ENCODE measurements at regions not wholly inside any gene's neighbourhood (a gene's known extent, or its start where the extent isn't known, plus 50 kb on each side); places are given as distances from the start of the nearest gene placed in this dataset.

DNA sequence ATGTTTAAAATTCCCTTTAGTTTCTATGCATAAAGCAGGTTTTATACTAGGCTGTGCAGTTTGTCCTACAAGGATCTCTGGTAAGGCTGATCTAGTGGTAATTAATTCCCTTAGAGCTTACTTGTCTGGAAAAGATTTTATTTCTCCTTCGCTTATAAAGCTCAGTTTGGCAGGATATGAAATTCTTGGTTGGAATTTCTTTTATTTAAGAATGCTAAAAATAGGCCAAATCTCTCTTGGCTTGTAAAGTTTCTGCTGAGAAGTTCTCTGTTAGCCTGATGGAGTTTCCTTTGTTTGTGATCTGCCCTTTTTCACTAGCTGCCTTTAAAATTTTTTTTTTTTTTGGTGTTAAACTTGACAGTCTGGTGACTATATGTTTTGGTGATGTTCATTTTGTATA, 237.1 kb upstream of the TLE4 start:
- H3K9me3 ChIP-seq, result peaks cover 6% of the 10 kb centered on the region
- H3K4me1 ChIP-seq, result no peaks in the 10 kb centered on the region
- DNase-seq, result no peak
- no peaks in the 10 kb centered on the region for H3K27me3 ChIP-seq (ENCODE audit: low read depth)
- no peak overlapping the region for H3K27ac ChIP-seq
- H3K36me3 ChIP-seq, result no peaks in the 10 kb centered on the region
- intact Hi-C loops (cut with DNase I), result no loop called here
- TF ChIP-seq, protein P1, sequence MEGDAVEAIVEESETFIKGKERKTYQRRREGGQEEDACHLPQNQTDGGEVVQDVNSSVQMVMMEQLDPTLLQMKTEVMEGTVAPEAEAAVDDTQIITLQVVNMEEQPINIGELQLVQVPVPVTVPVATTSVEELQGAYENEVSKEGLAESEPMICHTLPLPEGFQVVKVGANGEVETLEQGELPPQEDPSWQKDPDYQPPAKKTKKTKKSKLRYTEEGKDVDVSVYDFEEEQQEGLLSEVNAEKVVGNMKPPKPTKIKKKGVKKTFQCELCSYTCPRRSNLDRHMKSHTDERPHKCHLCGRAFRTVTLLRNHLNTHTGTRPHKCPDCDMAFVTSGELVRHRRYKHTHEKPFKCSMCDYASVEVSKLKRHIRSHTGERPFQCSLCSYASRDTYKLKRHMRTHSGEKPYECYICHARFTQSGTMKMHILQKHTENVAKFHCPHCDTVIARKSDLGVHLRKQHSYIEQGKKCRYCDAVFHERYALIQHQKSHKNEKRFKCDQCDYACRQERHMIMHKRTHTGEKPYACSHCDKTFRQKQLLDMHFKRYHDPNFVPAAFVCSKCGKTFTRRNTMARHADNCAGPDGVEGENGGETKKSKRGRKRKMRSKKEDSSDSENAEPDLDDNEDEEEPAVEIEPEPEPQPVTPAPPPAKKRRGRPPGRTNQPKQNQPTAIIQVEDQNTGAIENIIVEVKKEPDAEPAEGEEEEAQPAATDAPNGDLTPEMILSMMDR (IDR thresholded peaks at IDR 0.05), result no peak
- H3K4me3 ChIP-seq, result no peak overlapping the region
- ATAC-seq, result no peak

DNA sequence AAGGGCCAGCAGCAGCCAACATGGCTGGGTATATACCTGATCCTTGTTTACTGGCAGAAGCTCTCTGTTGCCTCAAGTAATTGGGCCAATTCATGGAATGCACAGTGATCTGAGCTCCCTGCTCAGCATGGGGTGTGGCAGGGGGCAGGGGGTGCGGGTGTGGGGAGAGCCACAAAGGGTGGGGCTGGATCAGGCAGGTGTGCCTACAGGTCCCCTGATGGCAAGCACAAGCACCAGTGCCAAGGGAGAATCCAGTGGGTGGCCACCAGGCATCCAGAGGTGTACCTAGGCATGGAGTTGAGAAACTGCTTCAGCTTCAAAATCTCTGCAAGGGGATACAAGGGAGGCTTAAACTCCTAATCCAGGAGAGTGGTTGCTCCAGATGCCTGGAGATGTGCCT, 235.8 kb upstream of the TLE4 start:
- H3K36me3 ChIP-seq, result no peaks in the 10 kb centered on the region
- ATAC-seq (no peak), DNase-seq (no peak)
- no peak overlapping the region for H3K4me3 ChIP-seq
- intact Hi-C loops (cut with DNase I), result no loop called here
- TF ChIP-seq, protein P1 (IDR thresholded peaks at IDR 0.05), result no peak
- no peaks in the 10 kb centered on the region for H3K27me3 ChIP-seq (ENCODE audit: low read depth)
- H3K9me3 ChIP-seq, result peaks cover 6% of the 10 kb centered on the region
- H3K27ac ChIP-seq, result no peak overlapping the region
- no peaks in the 10 kb centered on the region for H3K4me1 ChIP-seq

DNA sequence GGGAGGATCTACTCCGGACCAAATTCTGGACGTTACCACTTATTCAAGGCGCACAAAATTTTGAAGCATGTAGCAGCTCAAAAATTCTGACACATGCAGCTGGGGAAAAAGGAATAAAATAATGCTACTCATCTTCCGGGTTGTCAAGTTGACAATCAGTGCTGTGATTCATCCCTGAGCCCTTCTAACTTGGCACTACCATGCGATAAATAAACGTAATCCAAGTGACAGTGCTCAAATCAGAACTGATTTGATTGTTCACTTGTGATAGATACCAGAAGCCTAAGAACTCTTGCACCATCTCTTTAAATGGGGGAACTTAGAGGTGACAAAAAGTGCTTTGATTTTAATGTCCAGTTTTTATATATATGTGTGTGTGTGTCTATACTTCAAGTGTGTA, 230.2 kb upstream of the TLE4 start:
- intact Hi-C loops (cut with DNase I), result no loop called here
- Histone ChIP-seq H3K4me3 (no peak overlapping the region), H3K27me3 (ENCODE audit: low read depth) (no peaks in the 10 kb centered on the region), H3K4me1 (no peaks in the 10 kb centered on the region), H3K27ac (no peak overlapping the region), H3K36me3 (no peaks in the 10 kb centered on the region), H3K9me3 (peaks cover 2% of the 10 kb centered on the region)
- no peak for DNase-seq
- TF ChIP-seq, protein P1 (IDR thresholded peaks at IDR 0.05), result no peak
- ATAC-seq, result no peak

DNA sequence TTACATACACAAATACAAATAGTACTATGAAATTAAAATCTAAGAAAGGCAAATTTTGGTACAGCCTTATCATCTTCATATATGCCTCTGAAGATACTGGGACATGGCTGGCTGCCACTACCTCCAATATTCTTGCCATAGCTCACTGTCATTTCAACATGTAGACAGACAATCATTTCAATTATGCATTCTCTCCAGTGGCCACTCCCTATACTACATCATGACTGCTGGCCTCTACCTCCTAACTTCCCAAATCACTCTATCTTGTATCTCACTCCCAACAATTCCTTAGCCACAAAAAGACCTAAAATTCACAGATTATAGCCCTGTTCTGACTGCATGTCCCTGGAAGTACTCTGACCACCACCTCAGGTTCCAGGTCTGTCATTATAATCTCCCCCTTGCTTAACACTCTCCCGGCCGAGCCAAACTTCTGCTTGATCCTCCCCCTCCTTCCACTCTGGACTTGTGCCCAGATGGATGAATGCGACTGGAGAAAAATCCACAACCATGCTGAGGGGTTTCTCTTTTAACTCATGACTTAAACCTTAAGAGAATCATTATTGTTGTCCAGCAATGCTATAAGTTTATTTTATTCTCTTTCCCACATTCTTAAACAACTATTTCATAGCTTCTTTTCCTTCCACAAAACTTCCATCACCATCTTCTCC, 225.3 kb upstream of the TLE4 start:
- Histone ChIP-seq H3K27ac (no peak overlapping the region), H3K27me3 (ENCODE audit: low read depth) (no peaks in the 10 kb centered on the region), H3K4me1 (no peaks in the 10 kb centered on the region), H3K36me3 (no peaks in the 10 kb centered on the region), H3K4me3 (no peak overlapping the region), H3K9me3 (no peaks in the 10 kb centered on the region)
- ATAC-seq (no peak), DNase-seq (no peak)
- TF ChIP-seq, protein P1 (IDR thresholded peaks at IDR 0.05), result no peak
- intact Hi-C loops (cut with DNase I), result no loop called here

DNA sequence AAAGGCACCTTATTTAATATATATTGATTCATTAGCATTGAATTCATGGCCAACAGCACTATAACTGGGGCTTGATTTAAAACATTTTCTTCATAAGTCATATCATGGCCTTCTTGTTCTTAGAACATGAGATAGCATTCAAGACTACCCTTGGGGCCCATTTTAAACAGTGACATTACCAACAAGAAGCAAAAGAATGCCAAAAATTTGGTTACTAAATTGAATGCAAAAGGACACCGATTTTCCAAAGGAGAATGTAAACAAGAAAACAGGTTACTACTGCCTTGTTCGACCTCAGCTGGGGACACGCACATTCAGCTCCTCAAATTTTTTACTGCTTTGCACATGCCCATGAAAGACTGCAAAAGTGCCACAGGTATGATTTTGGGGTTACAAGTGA, 219.4 kb upstream of the TLE4 start:
- no peak overlapping the region for H3K4me3 ChIP-seq
- DNase-seq (no peak), ATAC-seq (no peak)
- no peaks in the 10 kb centered on the region for H3K36me3 ChIP-seq
- intact Hi-C loops (cut with DNase I), result no loop called here
- H3K9me3 ChIP-seq, result no peaks in the 10 kb centered on the region
- TF ChIP-seq, protein P1 (IDR thresholded peaks at IDR 0.05), result no peak
- no peaks in the 10 kb centered on the region for H3K4me1 ChIP-seq
- no peak overlapping the region for H3K27ac ChIP-seq
- no peaks in the 10 kb centered on the region for H3K27me3 ChIP-seq (ENCODE audit: low read depth)

Measured in lower lobe of right lung (tissue), 2 donors.